GM12872 (cell line): ENCODE measurements at regions not wholly inside any gene's neighbourhood (a gene's known extent, or its start where the extent isn't known, plus 50 kb on each side); places are given as distances from the start of the nearest gene placed in this dataset.

Experiments
- CTCF ChIP-seq: IDR thresholded peaks from 3 replicates; pipeline ENCODE4 v1.5.1; 2011; ENCODE audit warnings: low read depth, mild to moderate bottlenecking, low read length, moderate library complexity; ENCODE audit not compliant: insufficient read depth

GRCh38 chr18:45267622-45268021 is 347.7 kb upstream of the SLC14A2 start:
- no peak for TF ChIP-seq CTCF

GRCh38 chr18:45268583-45268982 is 346.7 kb upstream of the SLC14A2 start:
- TF ChIP-seq CTCF = no peak

GRCh38 chr18:45270289-45270771 is 344.9 kb upstream of the SLC14A2 start:
- no peak for TF ChIP-seq CTCF

GRCh38 chr18:45274026-45274425 is 341.2 kb upstream of the SLC14A2 start:
- no peak for TF ChIP-seq CTCF

GRCh38 chr18:45275367-45276113 is 339.7 kb upstream of the SLC14A2 start:
- TF ChIP-seq CTCF = peak; percentile 67

GRCh38 chr18:45276878-45277277 is 338.4 kb upstream of the SLC14A2 start:
- no peak for TF ChIP-seq CTCF

GRCh38 chr18:45277908-45278307 is 337.4 kb upstream of the SLC14A2 start:
- TF ChIP-seq CTCF = no peak
